HUES64 (cell line): ENCODE measurements at regions not wholly inside any gene's neighbourhood (a gene's known extent, or its start where the extent isn't known, plus 50 kb on each side); places are given as distances from the start of the nearest gene placed in this dataset.

ENCODE experiments used
- H3K27ac ChIP-seq: 2 replicates; pipeline ENCODE4 v1.7.0; 2013; ENCODE audit warnings: low read depth, low read length, inconsistent platforms
- H3K27me3 ChIP-seq: 2 replicates; pipeline ENCODE4 v1.6.1; 2013; ENCODE audit warnings: mild to moderate bottlenecking, low read length; ENCODE audit not compliant: insufficient read depth
- H3K36me3 ChIP-seq: 2 replicates; pipeline ENCODE4 v1.6.1; 2013; ENCODE audit warnings: mild to moderate bottlenecking, low read length; ENCODE audit not compliant: insufficient read depth
- H3K4me1 ChIP-seq: 2 replicates; pipeline ENCODE4 v1.6.1; 2013; ENCODE audit warnings: mild to moderate bottlenecking, low read length, moderate library complexity; ENCODE audit not compliant: insufficient read depth
- H3K4me3 ChIP-seq: 2 replicates; pipeline ENCODE4 v1.5.1; 2013; ENCODE audit warnings: mild to moderate bottlenecking, low read length, moderate library complexity
- H3K9ac ChIP-seq: 2 replicates; pipeline ENCODE4 v1.6.1; 2013; ENCODE audit warnings: mild to moderate bottlenecking, low read depth, low read length
- H3K9me3 ChIP-seq: 2 replicates; pipeline ENCODE4 v1.6.1; 2013; ENCODE audit warnings: low read depth, low read length; ENCODE audit not compliant: insufficient read depth
- WGBS: fragments of 150-250, 120-280 bp; methylation state at CpG from one replicate; pipeline ENCODE4 v1.1.7; 2013; ENCODE audit warnings: missing lambda C conversion rate; 5-methylcytosine and 5-hydroxymethylcytosine counted together

GRCh38 chrX:13936521-13937225, 93.0 kb downstream of the GEMIN8 start:
- 26% methylated on average over 9 of the region's 9 CpGs for WGBS
- H3K9me3 ChIP-seq: no peaks in the 10 kb centered on the region
- no peak overlapping the region for H3K9ac ChIP-seq
- H3K4me1 ChIP-seq: peaks cover 59% of the 10 kb centered on the region
- no peaks in the 10 kb centered on the region for H3K27me3 ChIP-seq
- H3K36me3 ChIP-seq: peaks cover 19% of the 10 kb centered on the region
- peak overlapping the region; percentile 85; the same call in 1 of the 2 replicates for H3K27ac ChIP-seq
- H3K4me3 ChIP-seq: peak overlapping the region; percentile 76

- Histone ChIP-seq H3K4me1 (peaks cover 47% of the 10 kb centered on the region), H3K27ac (peak overlapping the region; percentile 58; the same call in 1 of the 2 replicates), H3K27me3 (no peaks in the 10 kb centered on the region), H3K4me3 (no peak overlapping the region), H3K9me3 (no peaks in the 10 kb centered on the region), H3K9ac (0 out of 2 replicates have a peak overlapping the region, but pooled peaks have one; percentile 5), H3K36me3 (peaks cover 19% of the 10 kb centered on the region)
- WGBS: 64% methylated on average over 2 of the region's 2 CpGs
Measured at GRCh38 chrX:13934731-13935130, 95.0 kb downstream of the GEMIN8 start.

GRCh38 chrX:13933851-13934250, 95.8 kb downstream of the GEMIN8 start:
- H3K27me3 ChIP-seq: no peaks in the 10 kb centered on the region
- no peaks in the 10 kb centered on the region for H3K9me3 ChIP-seq
- H3K27ac ChIP-seq: peak overlapping the region; percentile 47
- 92% methylated on average over 7 of the region's 7 CpGs for WGBS
- H3K36me3 ChIP-seq: peaks cover 19% of the 10 kb centered on the region
- no peak overlapping the region for H3K9ac ChIP-seq
- no peak overlapping the region for H3K4me3 ChIP-seq
- H3K4me1 ChIP-seq: peaks cover 46% of the 10 kb centered on the region

GRCh38 chrX:13933352-13933751, 96.3 kb downstream of the GEMIN8 start:
- no peaks in the 10 kb centered on the region for H3K27me3 ChIP-seq
- 89% methylated on average over 2 of the region's 3 CpGs for WGBS
- no peaks in the 10 kb centered on the region for H3K9me3 ChIP-seq

GRCh38 chrX:13932416-13932815, 97.3 kb downstream of the GEMIN8 start:
- no peaks in the 10 kb centered on the region for H3K27me3 ChIP-seq
- no peaks in the 10 kb centered on the region for H3K9me3 ChIP-seq
- H3K27ac ChIP-seq: no peak overlapping the region
- H3K9ac ChIP-seq: no peak overlapping the region
- peaks cover 19% of the 10 kb centered on the region for H3K36me3 ChIP-seq
- peaks cover 57% of the 10 kb centered on the region for H3K4me1 ChIP-seq
- H3K4me3 ChIP-seq: no peak overlapping the region

More at GRCh38 chrX:13933352-13933751, 96.3 kb downstream of the GEMIN8 start:
- Histone ChIP-seq H3K4me3 (no peak overlapping the region), H3K36me3 (peaks cover 19% of the 10 kb centered on the region), H3K9ac (no peak overlapping the region), H3K4me1 (peaks cover 51% of the 10 kb centered on the region), H3K27ac (no peak overlapping the region)

- Histone ChIP-seq H3K27me3 (no peaks in the 10 kb centered on the region), H3K4me3 (no peak overlapping the region), H3K36me3 (no peaks in the 10 kb centered on the region; the same call in 1 of the 2 replicates), H3K9ac (no peak overlapping the region), H3K27ac (no peak overlapping the region), H3K9me3 (no peaks in the 10 kb centered on the region), H3K4me1 (peaks cover 16% of the 10 kb centered on the region)
- WGBS: 95% methylated on average over 2 of the region's 2 CpGs
Measured at GRCh38 chrX:13927175-13927574, 102.5 kb downstream of the GEMIN8 start.

GRCh38 chrX:13923845-13924244, 105.8 kb downstream of the GEMIN8 start:
- Histone ChIP-seq H3K9ac (no peak overlapping the region), H3K27ac (no peak overlapping the region), H3K27me3 (no peaks in the 10 kb centered on the region), H3K4me1 (peaks cover 11% of the 10 kb centered on the region), H3K9me3 (no peaks in the 10 kb centered on the region), H3K4me3 (no peak overlapping the region), H3K36me3 (peaks cover 1% of the 10 kb centered on the region; the same call in 1 of the 2 replicates)
- 84% methylated on average over 4 of the region's 5 CpGs for WGBS

- Histone ChIP-seq H3K27me3 (no peaks in the 10 kb centered on the region), H3K36me3 (peaks cover 4% of the 10 kb centered on the region; the same call in 1 of the 2 replicates), H3K9ac (no peak overlapping the region), H3K4me3 (no peak overlapping the region), H3K4me1 (peaks cover 5% of the 10 kb centered on the region), H3K27ac (no peak overlapping the region), H3K9me3 (no peaks in the 10 kb centered on the region)
- 100% methylated on average over 2 of the region's 2 CpGs for WGBS
Measured at GRCh38 chrX:13923289-13923688, 106.4 kb upstream of the GPM6B start.

- Histone ChIP-seq H3K27ac (no peak overlapping the region), H3K36me3 (peaks cover 4% of the 10 kb centered on the region; the same call in 1 of the 2 replicates), H3K9ac (no peak overlapping the region), H3K4me1 (no peaks in the 10 kb centered on the region), H3K27me3 (no peaks in the 10 kb centered on the region), H3K9me3 (no peaks in the 10 kb centered on the region), H3K4me3 (no peak overlapping the region)
- 84% methylated on average over 1 of the region's 2 CpGs for WGBS
Measured at GRCh38 chrX:13917507-13917906, 100.6 kb upstream of the GPM6B start.

- Histone ChIP-seq H3K4me3 (no peak overlapping the region), H3K36me3 (no peaks in the 10 kb centered on the region), H3K9ac (no peak overlapping the region), H3K27me3 (no peaks in the 10 kb centered on the region), H3K4me1 (peaks cover 5% of the 10 kb centered on the region; the same call in 1 of the 2 replicates), H3K9me3 (no peaks in the 10 kb centered on the region), H3K27ac (no peak overlapping the region)
- WGBS: 89% methylated on average over 1 of the region's 1 CpG
Measured at GRCh38 chrX:13911586-13911985, 94.7 kb upstream of the GPM6B start.

GRCh38 chrX:13906093-13906492, 89.2 kb upstream of the GPM6B start:
- H3K4me3 ChIP-seq: no peak overlapping the region
- H3K36me3 ChIP-seq: no peaks in the 10 kb centered on the region
- H3K4me1 ChIP-seq: peaks cover 19% of the 10 kb centered on the region
- H3K9me3 ChIP-seq: no peaks in the 10 kb centered on the region
- no CpG with 5 or more reads among the region's 1 CpG for WGBS
- no peaks in the 10 kb centered on the region for H3K27me3 ChIP-seq
- H3K27ac ChIP-seq: no peak overlapping the region
- H3K9ac ChIP-seq: no peak overlapping the region
